HL-60 (cell line): ENCODE measurements at regions not wholly inside any gene's neighbourhood (a gene's known extent, or its start where the extent isn't known, plus 50 kb on each side); places are given as distances from the start of the nearest gene placed in this dataset.

Source experiments
- GABPA ChIP-seq: IDR thresholded peaks from 2 replicates; pipeline ENCODE4 v1.6.1; 2012; ENCODE audit warnings: low read depth
- POLR2AphosphoS5 ChIP-seq: IDR thresholded peaks from 2 replicates; pipeline ENCODE4 v1.6.1; 2012; ENCODE audit warnings: low read depth
- SPI1 ChIP-seq: IDR thresholded peaks from 2 replicates; pipeline ENCODE4 v1.6.1; 2012; ENCODE audit warnings: low read depth, mild to moderate bottlenecking, borderline replicate concordance
- TF ChIP-seq, protein P1 (sequence below): IDR thresholded peaks from one replicate; pipeline ENCODE4 v1.5.1; 2011; ENCODE audit warnings: low read length, control low read depth, inconsistent platforms; ENCODE audit not compliant: insufficient read depth
- TF ChIP-seq, protein P2 (sequence below): IDR thresholded peaks from 2 replicates; pipeline ENCODE4 v1.6.1; 2012; ENCODE audit warnings: low read depth; ENCODE audit not compliant: insufficient replicate concordance

DNA sequence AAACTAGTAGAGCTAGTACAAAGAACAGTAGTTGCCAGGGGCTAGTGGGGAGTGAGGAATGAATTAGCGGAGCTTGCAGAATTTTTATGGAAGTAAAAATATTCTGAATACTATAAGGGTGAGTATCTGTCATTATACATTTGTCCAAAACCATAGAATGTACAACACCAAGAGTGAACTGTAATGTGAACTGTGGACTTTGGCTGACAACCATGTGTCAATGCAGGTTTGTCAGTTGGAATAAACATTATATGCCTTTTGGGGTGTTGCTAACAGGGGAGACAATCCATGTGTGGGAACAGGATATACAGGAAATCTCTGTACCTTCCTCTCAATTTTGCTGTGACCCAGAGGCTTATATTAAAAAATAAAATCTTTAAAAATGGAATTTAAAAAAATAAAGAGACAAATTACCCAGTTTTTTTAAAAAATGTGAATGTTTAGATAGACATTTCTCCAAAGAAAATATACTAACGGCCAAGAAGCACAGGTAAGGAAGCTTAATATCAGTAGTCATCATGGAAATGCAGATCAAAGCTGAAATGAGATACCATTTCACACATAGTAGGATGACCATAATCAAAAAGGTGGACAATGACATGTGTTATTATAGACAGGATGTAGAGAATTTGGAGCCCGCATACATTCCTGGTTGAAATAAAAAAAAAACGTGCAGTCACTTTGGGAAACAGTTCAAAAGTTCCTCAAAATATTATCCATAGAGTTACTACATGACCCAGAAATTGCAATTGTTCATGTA, 899.8 kb downstream of the RAB28 start:
- TF ChIP-seq, protein P1, sequence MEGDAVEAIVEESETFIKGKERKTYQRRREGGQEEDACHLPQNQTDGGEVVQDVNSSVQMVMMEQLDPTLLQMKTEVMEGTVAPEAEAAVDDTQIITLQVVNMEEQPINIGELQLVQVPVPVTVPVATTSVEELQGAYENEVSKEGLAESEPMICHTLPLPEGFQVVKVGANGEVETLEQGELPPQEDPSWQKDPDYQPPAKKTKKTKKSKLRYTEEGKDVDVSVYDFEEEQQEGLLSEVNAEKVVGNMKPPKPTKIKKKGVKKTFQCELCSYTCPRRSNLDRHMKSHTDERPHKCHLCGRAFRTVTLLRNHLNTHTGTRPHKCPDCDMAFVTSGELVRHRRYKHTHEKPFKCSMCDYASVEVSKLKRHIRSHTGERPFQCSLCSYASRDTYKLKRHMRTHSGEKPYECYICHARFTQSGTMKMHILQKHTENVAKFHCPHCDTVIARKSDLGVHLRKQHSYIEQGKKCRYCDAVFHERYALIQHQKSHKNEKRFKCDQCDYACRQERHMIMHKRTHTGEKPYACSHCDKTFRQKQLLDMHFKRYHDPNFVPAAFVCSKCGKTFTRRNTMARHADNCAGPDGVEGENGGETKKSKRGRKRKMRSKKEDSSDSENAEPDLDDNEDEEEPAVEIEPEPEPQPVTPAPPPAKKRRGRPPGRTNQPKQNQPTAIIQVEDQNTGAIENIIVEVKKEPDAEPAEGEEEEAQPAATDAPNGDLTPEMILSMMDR: no peak
- no peak for TF ChIP-seq POLR2AphosphoS5
- TF ChIP-seq, protein P2, sequence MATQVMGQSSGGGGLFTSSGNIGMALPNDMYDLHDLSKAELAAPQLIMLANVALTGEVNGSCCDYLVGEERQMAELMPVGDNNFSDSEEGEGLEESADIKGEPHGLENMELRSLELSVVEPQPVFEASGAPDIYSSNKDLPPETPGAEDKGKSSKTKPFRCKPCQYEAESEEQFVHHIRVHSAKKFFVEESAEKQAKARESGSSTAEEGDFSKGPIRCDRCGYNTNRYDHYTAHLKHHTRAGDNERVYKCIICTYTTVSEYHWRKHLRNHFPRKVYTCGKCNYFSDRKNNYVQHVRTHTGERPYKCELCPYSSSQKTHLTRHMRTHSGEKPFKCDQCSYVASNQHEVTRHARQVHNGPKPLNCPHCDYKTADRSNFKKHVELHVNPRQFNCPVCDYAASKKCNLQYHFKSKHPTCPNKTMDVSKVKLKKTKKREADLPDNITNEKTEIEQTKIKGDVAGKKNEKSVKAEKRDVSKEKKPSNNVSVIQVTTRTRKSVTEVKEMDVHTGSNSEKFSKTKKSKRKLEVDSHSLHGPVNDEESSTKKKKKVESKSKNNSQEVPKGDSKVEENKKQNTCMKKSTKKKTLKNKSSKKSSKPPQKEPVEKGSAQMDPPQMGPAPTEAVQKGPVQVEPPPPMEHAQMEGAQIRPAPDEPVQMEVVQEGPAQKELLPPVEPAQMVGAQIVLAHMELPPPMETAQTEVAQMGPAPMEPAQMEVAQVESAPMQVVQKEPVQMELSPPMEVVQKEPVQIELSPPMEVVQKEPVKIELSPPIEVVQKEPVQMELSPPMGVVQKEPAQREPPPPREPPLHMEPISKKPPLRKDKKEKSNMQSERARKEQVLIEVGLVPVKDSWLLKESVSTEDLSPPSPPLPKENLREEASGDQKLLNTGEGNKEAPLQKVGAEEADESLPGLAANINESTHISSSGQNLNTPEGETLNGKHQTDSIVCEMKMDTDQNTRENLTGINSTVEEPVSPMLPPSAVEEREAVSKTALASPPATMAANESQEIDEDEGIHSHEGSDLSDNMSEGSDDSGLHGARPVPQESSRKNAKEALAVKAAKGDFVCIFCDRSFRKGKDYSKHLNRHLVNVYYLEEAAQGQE: no peak
- no peak for TF ChIP-seq GABPA
- TF ChIP-seq SPI1: no peak
